GM19395 (cell line): ENCODE measurements at regions not wholly inside any gene's neighbourhood (a gene's known extent, or its start where the extent isn't known, plus 50 kb on each side); places are given as distances from the start of the nearest gene placed in this dataset.
"Not testable (repeated sequence)": the region's sequence is repeated elsewhere in the genome, so short reads cannot be mapped to it uniquely, and the experiment has no call there.

Experiments
- ATAC-seq: cut with Tn5 transposase; IDR thresholded peaks from one replicate; pipeline ENCODE4 v1.9.1; 2021; ENCODE audit warnings: mild to moderate bottlenecking, moderate library complexity; ENCODE audit not compliant: unreplicated experiment

DNA sequence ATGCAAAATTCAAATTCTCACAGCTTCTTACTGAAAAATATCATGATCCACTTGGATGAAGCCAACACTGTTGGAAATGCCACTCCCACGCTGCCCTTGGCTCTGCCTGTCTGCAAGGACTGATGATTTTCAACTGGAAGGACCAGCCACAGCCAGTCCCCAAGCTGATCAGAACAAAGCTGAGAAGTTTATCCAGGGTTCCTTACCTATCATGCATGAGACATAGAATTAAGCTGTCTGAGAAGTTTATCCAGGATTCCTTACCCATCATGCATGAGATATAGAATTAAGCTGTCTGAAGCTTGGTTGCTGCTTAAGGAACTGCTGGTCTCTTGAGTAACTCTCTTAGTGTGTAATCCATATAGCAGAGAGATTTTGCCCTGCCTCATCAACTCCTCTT lies 159.8 kb upstream of the TMEM260 start:
- no peak for ATAC-seq

DNA sequence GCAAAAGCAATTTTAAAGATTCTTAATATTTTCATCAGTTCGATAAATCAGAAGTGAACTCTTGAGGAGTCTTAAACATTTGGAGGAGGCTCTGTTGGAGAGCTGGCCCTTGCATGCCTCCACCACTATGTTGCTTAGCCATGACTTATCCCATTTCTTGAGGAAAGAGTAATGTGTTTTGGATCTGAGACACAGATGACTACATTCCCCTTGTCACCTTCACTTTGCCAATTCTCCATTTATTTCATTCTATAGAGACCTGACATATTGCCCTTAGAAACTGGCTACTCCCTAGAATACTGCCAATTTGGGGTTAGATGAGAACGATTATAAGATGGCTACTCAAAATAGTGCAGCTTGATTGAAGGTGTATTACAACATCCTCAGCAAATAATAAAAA lies 157.4 kb upstream of the TMEM260 start:
- ATAC-seq = no peak

- no peak for ATAC-seq
Measured at GRCh38 chr14:56422703-56423213, 156.8 kb upstream of the TMEM260 start.

DNA sequence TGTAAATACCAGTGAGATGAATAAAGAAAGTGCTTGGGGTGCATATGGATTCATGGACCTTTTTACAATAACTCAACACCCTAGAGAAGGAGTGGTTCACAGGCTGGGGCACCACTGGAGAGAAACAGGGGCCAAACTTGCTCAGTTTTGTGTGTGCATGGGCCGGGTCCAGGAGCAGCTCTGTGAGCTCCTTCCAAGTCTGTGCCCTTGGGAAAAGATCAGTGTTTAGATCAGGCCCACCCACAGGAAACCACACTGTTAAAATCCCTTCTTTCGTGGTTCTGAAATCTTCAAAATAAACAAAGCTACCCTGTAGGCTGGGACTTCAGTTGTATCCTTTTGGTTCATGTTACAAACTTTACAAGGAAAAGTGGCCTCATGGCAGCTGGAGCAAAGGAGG lies 156.1 kb upstream of the TMEM260 start:
- no peak for ATAC-seq

GRCh38 chr14:56431013-56431412 lies 148.6 kb upstream of the TMEM260 start:
- ATAC-seq = no peak

- ATAC-seq = no peak
Measured at GRCh38 chr14:56449670-56450213, 129.9 kb upstream of the TMEM260 start.

DNA sequence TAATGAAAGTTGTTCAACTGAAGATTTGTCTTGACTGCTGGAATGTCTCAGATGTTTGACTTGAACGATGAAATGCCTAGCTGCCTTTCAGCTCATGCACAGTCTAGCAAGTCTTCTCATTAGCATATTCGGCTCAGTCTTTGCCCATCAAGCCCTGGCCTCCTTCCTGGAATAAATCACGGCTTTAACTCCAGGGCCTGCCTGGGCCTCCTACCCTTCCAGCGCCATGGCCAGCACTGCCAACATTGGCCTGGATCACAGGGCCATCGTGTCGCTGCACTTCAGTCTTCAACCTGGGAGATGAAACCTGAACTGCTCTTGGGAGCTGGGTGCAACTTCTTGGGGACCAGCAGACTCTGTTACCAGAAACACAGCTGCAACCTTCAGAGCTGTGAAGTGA lies 126.7 kb upstream of the TMEM260 start:
- ATAC-seq = no peak

- ATAC-seq = not testable (repeated sequence)
Measured at GRCh38 chr14:56454680-56455079, 124.9 kb upstream of the TMEM260 start.

DNA sequence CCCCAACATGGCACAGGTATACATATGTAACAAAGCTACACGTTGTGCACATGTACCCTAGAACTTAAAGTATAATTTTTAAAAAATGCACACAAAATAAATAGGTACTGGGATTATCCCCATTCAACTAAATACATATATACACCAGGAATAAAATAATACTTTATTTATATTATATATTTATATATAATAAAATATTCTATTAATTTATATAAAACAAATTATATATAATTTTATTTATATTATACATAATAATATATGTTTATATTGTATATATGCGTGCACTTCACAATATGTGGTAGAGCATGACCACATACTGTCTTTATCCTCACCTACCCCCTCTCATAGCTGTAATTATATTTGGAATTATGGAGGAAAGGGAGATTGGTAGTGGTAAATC lies 119.1 kb upstream of the TMEM260 start:
- no peak for ATAC-seq

GRCh38 chr14:56461276-56462275 lies 118.0 kb upstream of the TMEM260 start:
- ATAC-seq = no peak

GRCh38 chr14:56463271-56463890 lies 116.2 kb upstream of the TMEM260 start:
- no peak for ATAC-seq

GRCh38 chr14:56471056-56471455 lies 108.5 kb upstream of the TMEM260 start:
- ATAC-seq = no peak

GRCh38 chr14:56474419-56475022 lies 105.1 kb upstream of the TMEM260 start:
- no peak for ATAC-seq

DNA sequence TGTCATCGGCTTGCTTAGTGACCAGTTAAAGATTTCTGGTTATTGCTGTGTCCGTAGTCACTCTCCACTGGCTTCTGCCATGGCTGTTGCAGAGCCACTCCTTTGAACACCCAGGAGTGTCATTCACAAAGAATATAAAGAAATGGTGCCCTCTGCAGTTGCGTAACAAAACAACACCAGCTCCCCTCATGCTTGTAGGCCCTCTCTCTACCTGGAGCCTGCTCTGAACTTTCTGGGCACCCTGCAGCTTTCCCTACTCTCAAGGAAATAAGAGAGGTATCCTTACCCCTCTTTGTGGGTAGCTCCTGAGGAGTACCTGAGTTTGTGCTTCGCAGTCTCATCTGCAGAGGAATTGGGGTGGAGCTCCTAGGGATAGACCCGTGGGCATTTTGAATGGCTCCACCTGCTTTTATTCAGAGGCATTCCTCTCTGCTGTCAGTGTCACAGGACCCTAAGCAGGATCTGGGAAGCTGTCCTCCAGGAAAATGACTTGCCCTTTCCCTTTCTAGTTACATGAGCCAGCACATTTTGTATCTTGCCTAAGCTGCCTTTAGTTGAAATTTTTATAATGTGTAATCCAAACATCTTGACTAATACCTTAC lies 97.2 kb upstream of the TMEM260 start:
- no peak for ATAC-seq

- ATAC-seq = no peak
Measured at GRCh38 chr14:56487090-56487667, 92.4 kb upstream of the TMEM260 start.

DNA sequence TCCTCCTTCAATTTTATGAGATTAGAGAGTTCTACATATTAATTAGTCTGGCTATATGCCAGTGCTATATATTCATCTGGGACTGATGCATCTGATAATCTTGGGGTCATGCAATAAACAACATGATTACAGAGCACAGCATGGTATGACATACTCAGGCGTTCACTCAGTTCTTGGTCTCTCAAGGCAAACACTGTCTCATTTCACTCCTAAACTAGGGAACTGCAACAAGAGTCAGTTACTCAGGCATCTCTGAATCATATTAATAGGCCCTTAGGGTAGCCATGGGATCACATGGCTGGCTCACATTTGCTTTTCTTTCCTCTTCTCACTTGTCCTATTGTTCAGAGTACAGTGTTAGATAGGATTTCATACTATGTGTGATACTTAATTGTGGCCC lies 91.8 kb upstream of the TMEM260 start:
- ATAC-seq = no peak

- no peak for ATAC-seq
Measured at GRCh38 chr14:56488306-56488705, 91.3 kb upstream of the TMEM260 start.

DNA sequence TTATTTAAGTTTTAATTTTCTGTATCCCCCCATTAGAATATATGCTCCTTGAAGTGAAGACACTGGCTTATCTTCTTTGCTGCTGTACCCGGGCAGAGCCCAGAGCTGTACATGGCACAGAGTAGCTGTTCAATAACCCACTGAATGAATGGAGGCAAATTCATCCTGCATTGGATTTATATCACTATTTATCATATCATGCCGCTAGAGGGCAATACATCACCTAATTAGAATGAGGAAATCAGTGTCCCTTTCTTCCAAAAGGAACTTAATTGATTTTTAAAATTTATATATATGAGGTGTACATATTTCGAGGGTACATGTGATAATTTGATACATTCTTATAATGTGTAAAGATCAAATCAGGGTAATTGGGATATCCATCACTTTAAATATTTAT lies 89.2 kb upstream of the TMEM260 start:
- no peak for ATAC-seq

- ATAC-seq = peak; percentile 68
Measured at GRCh38 chr14:56491299-56492285, 88.0 kb upstream of the TMEM260 start.
